Esophagus squamous epithelium (tissue), 5 donors: ENCODE measurements at regions not wholly inside any gene's neighbourhood (a gene's known extent, or its start where the extent isn't known, plus 50 kb on each side); places are given as distances from the start of the nearest gene placed in this dataset.

Experiments used
- DNase-seq: peaks from one replicate; lab custom pipeline; 2025; lab: John Stamatoyannopoulos, UW
- H3K27ac ChIP-seq, 4 donors: fragments of 200-600 bp; sonication (generic); one replicate each; pipeline ENCODE4 v1.5.1; 2016 to 2019; ENCODE audit warnings: mild to moderate bottlenecking in 1 of 4
- H3K27me3 ChIP-seq, 4 donors: fragments of 200-600 bp; sonication (generic); 1 replicate in 3 of 4; 2 replicates in 1 of 4; pipeline versions ENCODE4 v1.5.1 to v1.6.0; 2017 to 2021; ENCODE audit warnings: antibody characterized with exemption in 1 of 4
- H3K36me3 ChIP-seq, 3 donors: fragments of 200-600 bp; sonication (generic); one replicate each; pipeline ENCODE4 v1.5.1; 2016 to 2019
- H3K4me1 ChIP-seq, 3 donors: fragments of 200-600 bp; sonication (generic); one replicate each; pipeline ENCODE4 v1.5.1; 2017 to 2019
- H3K4me3 ChIP-seq, 4 donors: fragments of 200-600 bp; sonication (generic); 1 replicate in 3 of 4; 2 replicates in 1 of 4; pipeline ENCODE4 v1.5.1; 2016 to 2019; ENCODE audit warnings: mild to moderate bottlenecking in 2 of 4, moderate library complexity in 1 of 4
- H3K9me3 ChIP-seq, 3 donors: fragments of 200-600 bp; sonication (generic); one replicate each; pipeline ENCODE4 v1.5.1; 2016 to 2019
- CTCF ChIP-seq, 6 experiments: fragments of 450-650 bp in 4 of 6; fragments of 200-600 bp in 2 of 6; sonication (generic) in 2 of 6; IDR thresholded peaks; one replicate each; pipeline ENCODE4 v1.5.1; 2016 to 2019; ENCODE audit warnings: antibody characterized with exemption in 6 of 6, mild to moderate bottlenecking in 4 of 6, moderate library complexity in 4 of 6
- POLR2A ChIP-seq, 4 donors: fragments of 450-650 bp; IDR thresholded peaks; one replicate each; pipeline ENCODE4 v1.6.1; 2017; ENCODE audit warnings: antibody characterized with exemption in 4 of 4, mild to moderate bottlenecking in 4 of 4, moderate library complexity in 3 of 4
- WGBS, 2 donors: methylation state at CpG; one replicate each; pipeline ENCODE4 v1.1.5; 2018; 5-methylcytosine and 5-hydroxymethylcytosine counted together
- intact Hi-C: fragments of 100-400 bp; cut with DNase I; formaldehyde crosslinking; loops from one replicate; pipeline ENCODE4 v1.15.0; 2022
- donor health status: DM: yes; HTN: yes; CAD: no.

- TF ChIP-seq CTCF (IDR thresholded peaks at IDR 0.05) (no peak), POLR2A (IDR thresholded peaks at IDR 0.05) (no peak)
- no peaks in the 10 kb centered on the region for H3K36me3 ChIP-seq
- DNase-seq, result no peak
- 0 to 70% methylated on average over 1 to 6 of the region's 8 CpGs for WGBS, 2 donors
- no peak overlapping the region for H3K4me3 ChIP-seq
- H3K27ac ChIP-seq, result no peak overlapping the region
- peaks cover 0 to 9% (median 0%) of the 10 kb centered on the region in 3 donors for H3K9me3 ChIP-seq
- intact Hi-C loops, result no loop called here
- H3K27me3 ChIP-seq, result no peaks in the 10 kb centered on the region
- no peaks in the 10 kb centered on the region for H3K4me1 ChIP-seq
These were observed 59.6 kb downstream of the BARX1 start for GRCh38 chr9:93895535-93895934.

DNA sequence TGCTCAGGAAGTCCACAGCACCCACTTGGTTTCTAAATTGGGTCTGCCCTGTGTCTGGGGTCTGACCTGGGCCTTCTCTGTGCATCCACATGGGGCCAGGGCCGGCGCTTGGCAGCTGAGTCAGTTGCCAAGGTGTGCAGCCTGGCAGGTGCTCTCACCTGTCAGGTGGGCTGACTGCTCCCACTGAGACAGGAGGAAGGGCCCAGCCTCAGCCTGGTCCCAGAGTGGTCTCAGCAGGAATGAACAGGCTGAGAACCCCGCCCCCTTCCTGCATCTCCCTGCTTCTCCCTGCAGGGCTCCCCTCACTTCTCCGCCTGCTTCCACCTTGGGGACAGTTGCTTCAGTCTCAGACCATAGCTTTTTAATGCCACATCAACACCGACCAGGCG is 60.5 kb downstream of the BARX1 start:
- Histone ChIP-seq H3K4me1 (no peaks in the 10 kb centered on the region), H3K36me3 (no peaks in the 10 kb centered on the region), H3K27me3 (no peaks in the 10 kb centered on the region), H3K27ac (no peak overlapping the region), H3K9me3 (peaks cover 0 to 9% (median 0%) of the 10 kb centered on the region in 3 donors), H3K4me3 (no peak overlapping the region)
- DNase-seq, result no peak
- intact Hi-C loops, result no loop called here
- no peak for TF ChIP-seq CTCF (IDR thresholded peaks at IDR 0.05)
- no peak for TF ChIP-seq POLR2A (IDR thresholded peaks at IDR 0.05)
- WGBS, 2 donors, result 89% methylated on average over 4 of the region's 6 CpGs; no CpG with 5 or more reads in 1 of the 2 donors

- Histone ChIP-seq H3K4me1 (no peaks in the 10 kb centered on the region), H3K27ac (no peak overlapping the region), H3K4me3 (no peak overlapping the region), H3K27me3 (no peaks in the 10 kb centered on the region), H3K9me3 (peaks cover 0 to 9% (median 0%) of the 10 kb centered on the region in 3 donors), H3K36me3 (no peaks in the 10 kb centered on the region)
- no peak for TF ChIP-seq POLR2A (IDR thresholded peaks at IDR 0.05)
- no peak for TF ChIP-seq CTCF (IDR thresholded peaks at IDR 0.05)
- no peak for DNase-seq
- WGBS, 2 donors, result 34 to 62% methylated on average over 6 to 7 of the region's 15 CpGs
- intact Hi-C loops, result no loop called here
These were observed 61.1 kb downstream of the BARX1 start for GRCh38 chr9:93893899-93894690.

GRCh38 chr9:93893194-93893593 is 62.0 kb downstream of the BARX1 start:
- no peak overlapping the region for H3K27ac ChIP-seq
- H3K9me3 ChIP-seq, result peaks cover 0 to 9% (median 0%) of the 10 kb centered on the region in 3 donors
- H3K27me3 ChIP-seq, result no peaks in the 10 kb centered on the region
- H3K4me1 ChIP-seq, result no peaks in the 10 kb centered on the region
- no peak for DNase-seq
- no peak overlapping the region for H3K4me3 ChIP-seq
- intact Hi-C loops, result no loop called here
- TF ChIP-seq CTCF (IDR thresholded peaks at IDR 0.05) (no peak), POLR2A (IDR thresholded peaks at IDR 0.05) (no peak)
- no peaks in the 10 kb centered on the region for H3K36me3 ChIP-seq

DNA sequence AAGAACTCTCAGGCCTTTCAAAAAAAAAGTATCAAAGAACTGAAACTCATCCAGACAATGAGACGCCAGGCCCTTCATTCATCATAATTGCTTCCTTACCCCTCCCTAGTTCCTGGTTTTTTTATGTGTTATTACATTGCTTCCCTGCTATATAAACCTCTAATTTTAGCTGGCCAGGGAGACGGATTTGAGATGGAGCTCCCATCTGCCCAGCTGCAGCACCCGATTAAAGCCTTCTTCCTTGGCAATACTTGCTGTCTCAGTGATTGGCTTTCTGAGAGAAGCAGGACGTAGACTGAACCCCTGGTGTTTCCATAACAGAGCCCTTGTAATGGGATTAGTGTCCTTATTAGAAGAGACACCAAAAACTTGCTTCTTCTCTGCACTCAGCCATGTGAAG is 62.4 kb downstream of the BARX1 start:
- intact Hi-C loops, result no loop called here
- no peak for DNase-seq
- Histone ChIP-seq H3K36me3 (no peaks in the 10 kb centered on the region), H3K27me3 (no peaks in the 10 kb centered on the region), H3K9me3 (peaks cover 0 to 9% (median 0%) of the 10 kb centered on the region in 3 donors), H3K27ac (no peak overlapping the region), H3K4me3 (no peak overlapping the region), H3K4me1 (no peaks in the 10 kb centered on the region)
- 81 to 91% methylated on average over 4 of the region's 4 CpGs for WGBS, 2 donors
- TF ChIP-seq CTCF (IDR thresholded peaks at IDR 0.05), result no peak
- no peak for TF ChIP-seq POLR2A (IDR thresholded peaks at IDR 0.05)
